A549 (cell line): ENCODE measurements at regions not wholly inside any gene's neighbourhood (a gene's known extent, or its start where the extent isn't known, plus 50 kb on each side); places are given as distances from the start of the nearest gene placed in this dataset.

Experiments
- ATAC-seq, 2 experiments: fragments of 200-7000 bp in 1 of 2; fragments of >200 bp in 1 of 2; cut with Nextera tagmentation in 1 of 2; cut with Tn5 transposase in 1 of 2; 3 replicates each; pipeline versions ENCODE4 v1.8.0 to v1.9.1; 2018 to 2020; ENCODE audit warnings: mild to moderate bottlenecking in 1 of 2, moderate library complexity in 1 of 2
- CTCF ChIA-PET: fragments of 300-600 bp; sonication (Branson Sonifier 250); formaldehyde crosslinking; extraction: SDS; loops from one replicate; lab custom pipeline; 2021; ENCODE audit warnings: antibody characterized with exemption, inconsistent platforms; lab: Yijun Ruan, JAX
- POLR2A ChIA-PET: fragments of 350-600 bp; formaldehyde crosslinking; extraction: SDS; loops from one replicate; lab custom pipeline; 2021; ENCODE audit warnings: antibody characterized with exemption, inconsistent platforms; lab: Yijun Ruan, JAX
- DNase-seq, 2 experiments: peaks; one replicate each; pipeline versions ENCODE4 v3.0.0 to v3.0.0-alpha.2; 2011 to 2016; ENCODE audit warnings: low read depth in 1 of 2, low spot score in 1 of 2
- FAIRE-seq: peaks from 2 replicates; lab custom pipeline; 2011; peaks lifted over from hg19 to GRCh38; lab: Jason Lieb, UNC
- H3K27ac ChIP-seq, 2 experiments: fragments of >200 bp; sonication (Bioruptor Twin); formaldehyde crosslinking; 3 replicates each; pipeline ENCODE4 v1.5.1; 2016 to 2017
- H3K4me1 ChIP-seq: fragments of >200 bp; sonication (Bioruptor Twin); formaldehyde crosslinking; 3 replicates; pipeline ENCODE4 v1.6.1; 2016
- H3K4me2 ChIP-seq: fragments of >200 bp; sonication (Bioruptor Twin); formaldehyde crosslinking; 3 replicates; pipeline ENCODE4 v1.6.1; 2016
- H3K4me3 ChIP-seq: fragments of >200 bp; sonication (Bioruptor Twin); formaldehyde crosslinking; 3 replicates; pipeline ENCODE4 v1.5.1; 2016
- H3K9me3 ChIP-seq: fragments of >200 bp; sonication (Bioruptor Twin); formaldehyde crosslinking; 3 replicates; pipeline ENCODE4 v1.6.1; 2016
- CBX2 ChIP-seq: fragments of 200-600 bp; sonication (generic); IDR thresholded peaks from 2 replicates; pipeline ENCODE4 v1.6.1; 2016; ENCODE audit warnings: low read depth, mild to moderate bottlenecking, borderline replicate concordance
- CHD4 ChIP-seq: fragments of 200-600 bp; sonication (generic); IDR thresholded peaks from 2 replicates; pipeline ENCODE4 v1.6.1; 2016; ENCODE audit warnings: antibody characterized with exemption, mild to moderate bottlenecking, borderline replicate concordance
- CTCF ChIP-seq: fragments of >200 bp; sonication (Bioruptor Twin); formaldehyde crosslinking; IDR thresholded peaks from 3 replicates; pipeline ENCODE4 v1.5.1; 2016
- EHF ChIP-seq: fragments of 250-450 bp; sonication (Bioruptor Pico); IDR thresholded peaks from 2 replicates; pipeline ENCODE4 v1.5.0; 2020; ENCODE audit warnings: mild to moderate bottlenecking
- ELK1 ChIP-seq: fragments of 150-350 bp; IDR thresholded peaks from 2 replicates; pipeline ENCODE4 v1.6.1; 2014; ENCODE audit warnings: low read depth, mild to moderate bottlenecking, low read length
- FOSB ChIP-seq: fragments of 250-450 bp; sonication (Bioruptor Pico); IDR thresholded peaks from 2 replicates; pipeline ENCODE4 v1.5.0; 2020; ENCODE audit warnings: mild to moderate bottlenecking, moderate library complexity
- HEYL ChIP-seq: fragments of 250-450 bp; sonication (Bioruptor Pico); IDR thresholded peaks from 2 replicates; pipeline ENCODE4 v1.8.0; 2021; ENCODE audit warnings: mild to moderate bottlenecking, moderate library complexity
- HMGXB4 ChIP-seq: fragments of 250-450 bp; sonication (Bioruptor Pico); IDR thresholded peaks from 2 replicates; pipeline ENCODE4 v1.5.0; 2021; ENCODE audit warnings: mild to moderate bottlenecking, moderate library complexity, borderline replicate concordance
- HOXB13 ChIP-seq: fragments of 250-450 bp; sonication (Bioruptor Pico); IDR thresholded peaks from 2 replicates; pipeline ENCODE4 v1.5.0; 2020; ENCODE audit warnings: low read depth, mild to moderate bottlenecking, moderate library complexity
- HOXB5 ChIP-seq: fragments of 250-450 bp; sonication (Bioruptor Pico); IDR thresholded peaks from 2 replicates; pipeline ENCODE4 v1.5.0; 2020; ENCODE audit warnings: mild to moderate bottlenecking, moderate library complexity
- JUNB ChIP-seq: fragments of >200 bp; sonication (Bioruptor Twin); formaldehyde crosslinking; IDR thresholded peaks from 2 replicates; pipeline ENCODE4 v1.6.1; 2016
- KDM5A ChIP-seq: fragments of 200-600 bp; sonication (generic); IDR thresholded peaks from 2 replicates; pipeline ENCODE4 v1.6.1; 2016; ENCODE audit warnings: antibody characterized with exemption, mild to moderate bottlenecking
- MAZ ChIP-seq: fragments of 150-350 bp; IDR thresholded peaks from 2 replicates; pipeline ENCODE4 v1.6.1; 2014; ENCODE audit warnings: antibody characterized with exemption, low read depth, low read length, borderline replicate concordance
- NR3C1 ChIP-seq: fragments of >200 bp; sonication (Bioruptor Twin); formaldehyde crosslinking; IDR thresholded peaks from 3 replicates; pipeline ENCODE4 v1.6.1; 2017
- POLR2AphosphoS2 ChIP-seq: conservative IDR thresholded peaks from 2 replicates; pipeline ENCODE4 v1.6.1; 2012; ENCODE audit warnings: low read length, improper control_type of control experiment, inconsistent platforms
- RARB ChIP-seq: fragments of 250-450 bp; sonication (Bioruptor Pico); IDR thresholded peaks from 2 replicates; pipeline ENCODE4 v1.8.0; 2021; ENCODE audit warnings: mild to moderate bottlenecking, moderate library complexity
- RFX5 ChIP-seq: fragments of 450-650 bp; IDR thresholded peaks from 2 replicates; pipeline ENCODE4 v1.7.1; 2014; ENCODE audit warnings: antibody characterized with exemption, mild to moderate bottlenecking, moderate library complexity
- SREBF2 ChIP-seq: fragments of 450-650 bp; IDR thresholded peaks from 2 replicates; pipeline ENCODE4 v1.6.1; 2014; ENCODE audit warnings: mild to moderate bottlenecking, moderate library complexity
- ZC3H11A ChIP-seq: fragments of 450-650 bp; IDR thresholded peaks from 2 replicates; pipeline ENCODE4 v1.6.1; 2014; ENCODE audit warnings: antibody characterized with exemption, mild to moderate bottlenecking
- ZSCAN20 ChIP-seq: fragments of 250-450 bp; sonication (Bioruptor Pico); IDR thresholded peaks from 2 replicates; pipeline ENCODE4 v1.8.0; 2022; ENCODE audit warnings: mild to moderate bottlenecking, moderate library complexity
- WGBS: methylation state at CpG from one replicate; pipeline ENCODE4 v1.1.6; 2017; ENCODE audit errors: missing lambda C conversion rate; 5-methylcytosine and 5-hydroxymethylcytosine counted together
- TF ChIP-seq, protein P1 (sequence below): fragments of >200 bp; sonication (Bioruptor Twin); formaldehyde crosslinking; IDR thresholded peaks from 2 replicates; pipeline ENCODE4 v1.6.1; 2016
- TF ChIP-seq, protein P2 (sequence below): fragments of 200-600 bp; sonication (generic); IDR thresholded peaks from 2 replicates; pipeline ENCODE4 v1.6.1; 2016; ENCODE audit warnings: antibody characterized with exemption, mild to moderate bottlenecking, moderate library complexity
- TF ChIP-seq, protein P3 (sequence below): IDR thresholded peaks from 2 replicates; pipeline ENCODE4 v1.6.1; 2012; ENCODE audit warnings: low read depth, borderline replicate concordance

DNA sequence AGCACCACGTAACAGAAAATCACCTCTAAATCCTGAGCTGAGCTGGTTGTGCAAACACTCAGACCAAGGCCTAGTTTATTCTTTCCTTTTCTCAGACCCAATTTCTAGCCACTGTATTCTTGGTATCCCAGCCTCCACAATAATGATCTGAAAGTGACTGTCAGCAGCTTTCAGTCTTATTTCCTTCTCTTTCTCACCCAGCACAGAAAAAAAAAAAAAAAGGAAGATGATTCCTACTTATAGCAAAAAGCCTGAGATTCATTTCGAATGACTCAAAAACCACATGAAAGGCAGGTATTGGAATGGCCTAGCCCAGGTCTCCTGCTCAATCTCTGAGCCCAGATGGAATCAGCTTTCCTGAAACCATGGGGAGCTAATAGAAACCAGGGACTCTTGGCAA, 298.6 kb upstream of the PPFIA2 start:
- ATAC-seq = no peak
- no peaks in the 10 kb centered on the region for H3K4me1 ChIP-seq
- no peak for TF ChIP-seq ZC3H11A
- TF ChIP-seq RFX5 = no peak
- TF ChIP-seq, protein P1, sequence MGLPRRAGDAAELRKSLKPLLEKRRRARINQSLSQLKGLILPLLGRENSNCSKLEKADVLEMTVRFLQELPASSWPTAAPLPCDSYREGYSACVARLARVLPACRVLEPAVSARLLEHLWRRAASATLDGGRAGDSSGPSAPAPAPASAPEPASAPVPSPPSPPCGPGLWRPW = no peak
- no peak for TF ChIP-seq CBX2
- TF ChIP-seq NR3C1 = no peak
- TF ChIP-seq, all 56 proteins: peak for 0
- ChIA-PET POLR2A (no interaction called here), CTCF (no interaction called here)
- no peaks in the 10 kb centered on the region for H3K9me3 ChIP-seq
- H3K4me2 ChIP-seq = no peak overlapping the region
- no peak for DNase-seq
- WGBS = 8% methylated on average over 2 of the region's 2 CpGs
- H3K4me3 ChIP-seq = no peak overlapping the region
- FAIRE-seq = no peak
- H3K27ac ChIP-seq = no peak overlapping the region

DNA sequence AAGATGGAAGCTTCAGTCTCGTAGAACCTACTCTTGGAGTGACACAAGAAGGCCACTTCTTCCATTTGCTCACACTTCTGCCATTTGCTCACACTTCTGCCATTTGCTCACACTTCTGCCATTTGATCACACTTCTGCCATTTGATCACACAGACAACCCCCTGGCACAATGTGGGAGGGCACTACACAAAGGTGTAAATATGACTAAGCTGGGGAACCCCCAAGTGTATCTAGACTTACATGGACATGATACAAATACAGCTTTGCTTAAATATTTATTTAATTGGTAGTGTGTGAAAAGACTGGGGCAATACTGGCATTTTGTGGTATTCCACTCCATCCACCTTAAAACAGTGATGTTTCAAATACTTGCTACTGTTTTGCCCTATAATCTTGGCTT, 296.2 kb upstream of the PPFIA2 start:
- Histone ChIP-seq H3K9me3 (no peaks in the 10 kb centered on the region), H3K4me2 (no peak overlapping the region), H3K4me3 (no peak overlapping the region), H3K4me1 (no peaks in the 10 kb centered on the region), H3K27ac (no peak overlapping the region)
- FAIRE-seq = no peak
- TF ChIP-seq EHF (CRISPR knock-in tag) (no peak), ELK1 (no peak), HOXB5 (no peak), HEYL (CRISPR knock-in tag) (no peak), CHD4 (no peak), SREBF2 (no peak), CTCF (no peak), KDM5A (no peak), ZSCAN20 (CRISPR knock-in tag) (no peak), JUNB (no peak), FOSB (no peak), POLR2AphosphoS2 (no peak), HOXB13 (CRISPR knock-in tag) (no peak), RARB (CRISPR knock-in tag) (no peak), MAZ (no peak), CBX2 (no peak), HMGXB4 (CRISPR knock-in tag) (no peak)
- TF ChIP-seq, protein P2, sequence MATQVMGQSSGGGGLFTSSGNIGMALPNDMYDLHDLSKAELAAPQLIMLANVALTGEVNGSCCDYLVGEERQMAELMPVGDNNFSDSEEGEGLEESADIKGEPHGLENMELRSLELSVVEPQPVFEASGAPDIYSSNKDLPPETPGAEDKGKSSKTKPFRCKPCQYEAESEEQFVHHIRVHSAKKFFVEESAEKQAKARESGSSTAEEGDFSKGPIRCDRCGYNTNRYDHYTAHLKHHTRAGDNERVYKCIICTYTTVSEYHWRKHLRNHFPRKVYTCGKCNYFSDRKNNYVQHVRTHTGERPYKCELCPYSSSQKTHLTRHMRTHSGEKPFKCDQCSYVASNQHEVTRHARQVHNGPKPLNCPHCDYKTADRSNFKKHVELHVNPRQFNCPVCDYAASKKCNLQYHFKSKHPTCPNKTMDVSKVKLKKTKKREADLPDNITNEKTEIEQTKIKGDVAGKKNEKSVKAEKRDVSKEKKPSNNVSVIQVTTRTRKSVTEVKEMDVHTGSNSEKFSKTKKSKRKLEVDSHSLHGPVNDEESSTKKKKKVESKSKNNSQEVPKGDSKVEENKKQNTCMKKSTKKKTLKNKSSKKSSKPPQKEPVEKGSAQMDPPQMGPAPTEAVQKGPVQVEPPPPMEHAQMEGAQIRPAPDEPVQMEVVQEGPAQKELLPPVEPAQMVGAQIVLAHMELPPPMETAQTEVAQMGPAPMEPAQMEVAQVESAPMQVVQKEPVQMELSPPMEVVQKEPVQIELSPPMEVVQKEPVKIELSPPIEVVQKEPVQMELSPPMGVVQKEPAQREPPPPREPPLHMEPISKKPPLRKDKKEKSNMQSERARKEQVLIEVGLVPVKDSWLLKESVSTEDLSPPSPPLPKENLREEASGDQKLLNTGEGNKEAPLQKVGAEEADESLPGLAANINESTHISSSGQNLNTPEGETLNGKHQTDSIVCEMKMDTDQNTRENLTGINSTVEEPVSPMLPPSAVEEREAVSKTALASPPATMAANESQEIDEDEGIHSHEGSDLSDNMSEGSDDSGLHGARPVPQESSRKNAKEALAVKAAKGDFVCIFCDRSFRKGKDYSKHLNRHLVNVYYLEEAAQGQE = no peak
- TF ChIP-seq, protein P3, sequence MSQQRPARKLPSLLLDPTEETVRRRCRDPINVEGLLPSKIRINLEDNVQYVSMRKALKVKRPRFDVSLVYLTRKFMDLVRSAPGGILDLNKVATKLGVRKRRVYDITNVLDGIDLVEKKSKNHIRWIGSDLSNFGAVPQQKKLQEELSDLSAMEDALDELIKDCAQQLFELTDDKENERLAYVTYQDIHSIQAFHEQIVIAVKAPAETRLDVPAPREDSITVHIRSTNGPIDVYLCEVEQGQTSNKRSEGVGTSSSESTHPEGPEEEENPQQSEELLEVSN = no peak
- TF ChIP-seq, protein P1 = no peak
- ChIA-PET CTCF (no interaction called here), POLR2A (no interaction called here)
- ATAC-seq = no peak
- DNase-seq = no peak
- 0% methylated on average over 1 of the region's 1 CpG for WGBS
